Adrenal gland (tissue), 9 donors: ENCODE measurements at regions not wholly inside any gene's neighbourhood (a gene's known extent, or its start where the extent isn't known, plus 50 kb on each side); places are given as distances from the start of the nearest gene placed in this dataset.
A peak's percentile ranks its signal among the peaks of the same experiment; 100 is the strongest.

Experiments used
- DNase-seq, 7 donors: peaks; one replicate each; pipeline ENCODE4 v3.0.0-alpha.2; 2019 to 2020
- H3K27ac ChIP-seq, 5 donors: fragments of 200-600 bp; sonication (generic) in 4 of 5; 1 replicate in 3 of 5; 2 replicates in 2 of 5; pipeline versions ENCODE4 v1.5.1 to v1.8.0; 2016 to 2020; ENCODE audit warnings: mild to moderate bottlenecking in 1 of 5
- H3K27me3 ChIP-seq: fragments of 200-600 bp; 2 replicates; pipeline ENCODE4 v1.8.0; 2021
- H3K36me3 ChIP-seq, 2 donors: fragments of 200-600 bp; replicated peaks in 1 of 2; 1 replicate in 1 of 2; 2 replicates in 1 of 2; pipeline versions ENCODE4 v1.5.1 to v1.8.0; 2018 to 2022
- H3K4me1 ChIP-seq, 2 donors: fragments of 200-600 bp; replicated peaks in 1 of 2; 1 replicate in 1 of 2; 2 replicates in 1 of 2; pipeline versions ENCODE4 v1.5.1 to v1.8.0; 2018 to 2021
- H3K4me3 ChIP-seq, 4 donors: fragments of 200-600 bp; sonication (generic) in 3 of 4; one replicate each; pipeline ENCODE4 v1.5.1; 2016 to 2018
- H3K9me3 ChIP-seq, 3 donors: fragments of 200-600 bp; sonication (generic) in 1 of 3; replicated peaks in 1 of 3; 1 replicate in 2 of 3; 2 replicates in 1 of 3; pipeline versions ENCODE4 v1.5.1 to v1.8.0; 2016 to 2021
- CTCF ChIP-seq, 6 experiments: fragments of 450-650 bp in 4 of 6; fragments of 200-600 bp in 2 of 6; sonication (generic) in 1 of 6; IDR thresholded peaks; 1 replicate in 5 of 6; 2 replicates in 1 of 6; pipeline versions ENCODE4 v1.5.1 to v1.8.0; 2016 to 2021; ENCODE audit warnings: antibody characterized with exemption in 6 of 6, mild to moderate bottlenecking in 2 of 6, moderate library complexity in 1 of 6
- POLR2A ChIP-seq, 2 donors: fragments of 450-650 bp; IDR thresholded peaks; one replicate each; pipeline ENCODE4 v1.6.1; 2017; ENCODE audit warnings: antibody characterized with exemption in 2 of 2, mild to moderate bottlenecking in 2 of 2, moderate library complexity in 1 of 2
- WGBS, 4 donors: extraction: QIAGEN DNeasy Blood & Tissue Kit in 2 of 4; methylation state at CpG; one replicate each; pipeline versions ENCODE4 v1.1.5 to v1.1.7; 2013 to 2017; 5-methylcytosine and 5-hydroxymethylcytosine counted together
- intact Hi-C, 2 donors: fragments of 100-400 bp; cut with DNase I; formaldehyde crosslinking; loops; one replicate each; pipeline versions ENCODE4 v1.14.1 to v1.15.0; 2022 to 2023
- donor health status: healthy with polysubstance abuse.
- donor health status: Bipolar disorder and iron deficiency.
- donor health status: DM: yes; HTN: yes; CAD: no.
- donor health status: DM: no; HTN: no; CAD: no.
- donor health status: DM: no; HTN: no; CAD: no.

- TF ChIP-seq POLR2A (IDR thresholded peaks at IDR 0.05) (no peak), CTCF (IDR thresholded peaks at IDR 0.05) (no peak)
- Histone ChIP-seq H3K4me1 (no peaks in the 10 kb centered on the region), H3K27me3 (no peaks in the 10 kb centered on the region), H3K4me3 (no peak overlapping the region), H3K9me3 (no peaks in the 10 kb centered on the region), H3K36me3 (no peaks in the 10 kb centered on the region), H3K27ac (no peak overlapping the region)
- intact Hi-C loops = no loop called here
- DNase-seq = no peak
- whole genome bisulfite sequencing, 4 donors = 19 to 51% (median 28%) methylated on average over 1 of the region's 1 CpG
Measured at GRCh38 chr5:97420646-97421045, 237.6 kb upstream of the RIOK2 start.

GRCh38 chr5:97422678-97423077 lies 239.6 kb upstream of the RIOK2 start:
- intact Hi-C loops = no loop called here
- no peak for TF ChIP-seq POLR2A (IDR thresholded peaks at IDR 0.05)
- no peak for TF ChIP-seq CTCF (IDR thresholded peaks at IDR 0.05)
- Histone ChIP-seq H3K36me3 (no peaks in the 10 kb centered on the region), H3K4me3 (no peak overlapping the region), H3K4me1 (no peaks in the 10 kb centered on the region), H3K27ac (no peak overlapping the region), H3K27me3 (no peaks in the 10 kb centered on the region), H3K9me3 (no peaks in the 10 kb centered on the region)
- WGBS, 4 donors = 53 to 85% (median 82%) methylated on average over 3 of the region's 3 CpGs
- DNase-seq = no peak

- no peak overlapping the region for H3K4me3 ChIP-seq
- WGBS, 4 donors = 64 to 76% (median 68%) methylated on average over 4 of the region's 4 CpGs
- no peaks in the 10 kb centered on the region for H3K36me3 ChIP-seq
- H3K4me1 ChIP-seq = no peaks in the 10 kb centered on the region
- peak in 1 of 6 experiments; percentile 15 for TF ChIP-seq CTCF (IDR thresholded peaks at IDR 0.05)
- no peak for TF ChIP-seq POLR2A (IDR thresholded peaks at IDR 0.05)
- H3K27ac ChIP-seq = no peak overlapping the region
- DNase-seq = no peak
- no peaks in the 10 kb centered on the region for H3K27me3 ChIP-seq
- no peaks in the 10 kb centered on the region for H3K9me3 ChIP-seq
- intact Hi-C loops = no loop called here
Measured at GRCh38 chr5:97425511-97425910, 242.5 kb upstream of the RIOK2 start.

GRCh38 chr5:97427235-97427634 lies 244.2 kb upstream of the RIOK2 start:
- intact Hi-C loops = no loop called here
- Histone ChIP-seq H3K36me3 (no peaks in the 10 kb centered on the region), H3K27ac (no peak overlapping the region), H3K9me3 (no peaks in the 10 kb centered on the region), H3K27me3 (no peaks in the 10 kb centered on the region), H3K4me1 (no peaks in the 10 kb centered on the region), H3K4me3 (no peak overlapping the region)
- TF ChIP-seq CTCF (IDR thresholded peaks at IDR 0.05) (no peak), POLR2A (IDR thresholded peaks at IDR 0.05) (no peak)
- DNase-seq = no peak
- WGBS, 4 donors = 67 to 77% (median 72%) methylated on average over 2 of the region's 2 CpGs
